Tibial artery (tissue), 4 donors: ENCODE measurements at regions not wholly inside any gene's neighbourhood (a gene's known extent, or its start where the extent isn't known, plus 50 kb on each side); places are given as distances from the start of the nearest gene placed in this dataset.

Source experiments
- DNase-seq, 2 donors: peaks; one replicate each; pipeline ENCODE4 v3.0.0-alpha.2; 2019
- H3K27ac ChIP-seq, 2 donors: fragments of 200-600 bp; sonication (generic) in 1 of 2; 1 replicate in 1 of 2; 2 replicates in 1 of 2; pipeline ENCODE4 v1.5.1; 2018 to 2019; ENCODE audit warnings: mild to moderate bottlenecking in 1 of 2
- H3K27me3 ChIP-seq, 2 donors: fragments of 200-600 bp; sonication (generic) in 1 of 2; one replicate each; pipeline versions ENCODE4 v1.5.1 to v1.6.0; 2016 to 2019
- H3K36me3 ChIP-seq, 3 donors: fragments of 200-600 bp; sonication (generic) in 2 of 3; one replicate each; pipeline ENCODE4 v1.5.1; 2016 to 2019; ENCODE audit warnings: mild to moderate bottlenecking in 2 of 3
- H3K4me1 ChIP-seq, 4 donors: fragments of 200-600 bp; sonication (generic) in 2 of 4; 1 replicate in 3 of 4; 2 replicates in 1 of 4; pipeline ENCODE4 v1.5.1; 2016 to 2019
- H3K4me3 ChIP-seq, 2 donors: fragments of 200-600 bp; sonication (generic) in 1 of 2; 1 replicate in 1 of 2; 2 replicates in 1 of 2; pipeline ENCODE4 v1.5.1; 2018 to 2019; ENCODE audit warnings: mild to moderate bottlenecking in 2 of 2
- H3K9me3 ChIP-seq, 3 donors: fragments of 200-600 bp; sonication (generic) in 1 of 3; one replicate each; pipeline ENCODE4 v1.5.1; 2016 to 2019
- intact Hi-C: fragments of 100-400 bp; cut with DNase I; formaldehyde crosslinking; loops from one replicate; pipeline ENCODE4 v1.15.0; 2023; ENCODE audit warnings: low total_unique reads
- TF ChIP-seq, protein P1 (sequence below), 2 experiments: fragments of 200-600 bp in 1 of 2; fragments of 450-650 bp in 1 of 2; IDR thresholded peaks; one replicate each; pipeline ENCODE4 v1.5.1; 2017 to 2019; ENCODE audit warnings: antibody characterized with exemption in 2 of 2, mild to moderate bottlenecking in 1 of 2, moderate library complexity in 1 of 2

DNA sequence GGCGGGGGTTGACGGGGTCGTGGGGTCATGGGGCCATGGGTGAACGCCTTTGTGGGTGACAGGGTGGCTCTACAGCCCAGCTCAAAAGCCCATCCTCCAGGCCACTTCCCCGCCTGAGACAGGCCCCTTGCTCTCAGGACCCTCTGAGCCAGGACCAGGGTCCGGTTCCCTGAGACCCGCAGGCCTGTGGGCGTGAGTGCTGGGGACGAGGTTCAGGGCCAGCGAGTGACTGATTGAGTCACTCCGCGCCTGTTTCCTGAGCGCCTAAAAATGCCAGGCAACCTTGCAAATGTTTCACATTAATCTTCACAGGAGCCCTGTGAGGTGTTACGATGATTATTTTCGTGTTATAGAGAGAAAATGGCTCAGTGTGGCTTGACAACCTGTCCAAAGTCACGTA lies 97.8 kb downstream of the ZNF674 start:
- intact Hi-C loops = no loop called here
- TF ChIP-seq, protein P1, sequence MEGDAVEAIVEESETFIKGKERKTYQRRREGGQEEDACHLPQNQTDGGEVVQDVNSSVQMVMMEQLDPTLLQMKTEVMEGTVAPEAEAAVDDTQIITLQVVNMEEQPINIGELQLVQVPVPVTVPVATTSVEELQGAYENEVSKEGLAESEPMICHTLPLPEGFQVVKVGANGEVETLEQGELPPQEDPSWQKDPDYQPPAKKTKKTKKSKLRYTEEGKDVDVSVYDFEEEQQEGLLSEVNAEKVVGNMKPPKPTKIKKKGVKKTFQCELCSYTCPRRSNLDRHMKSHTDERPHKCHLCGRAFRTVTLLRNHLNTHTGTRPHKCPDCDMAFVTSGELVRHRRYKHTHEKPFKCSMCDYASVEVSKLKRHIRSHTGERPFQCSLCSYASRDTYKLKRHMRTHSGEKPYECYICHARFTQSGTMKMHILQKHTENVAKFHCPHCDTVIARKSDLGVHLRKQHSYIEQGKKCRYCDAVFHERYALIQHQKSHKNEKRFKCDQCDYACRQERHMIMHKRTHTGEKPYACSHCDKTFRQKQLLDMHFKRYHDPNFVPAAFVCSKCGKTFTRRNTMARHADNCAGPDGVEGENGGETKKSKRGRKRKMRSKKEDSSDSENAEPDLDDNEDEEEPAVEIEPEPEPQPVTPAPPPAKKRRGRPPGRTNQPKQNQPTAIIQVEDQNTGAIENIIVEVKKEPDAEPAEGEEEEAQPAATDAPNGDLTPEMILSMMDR (IDR thresholded peaks at IDR 0.05) = no peak

DNA sequence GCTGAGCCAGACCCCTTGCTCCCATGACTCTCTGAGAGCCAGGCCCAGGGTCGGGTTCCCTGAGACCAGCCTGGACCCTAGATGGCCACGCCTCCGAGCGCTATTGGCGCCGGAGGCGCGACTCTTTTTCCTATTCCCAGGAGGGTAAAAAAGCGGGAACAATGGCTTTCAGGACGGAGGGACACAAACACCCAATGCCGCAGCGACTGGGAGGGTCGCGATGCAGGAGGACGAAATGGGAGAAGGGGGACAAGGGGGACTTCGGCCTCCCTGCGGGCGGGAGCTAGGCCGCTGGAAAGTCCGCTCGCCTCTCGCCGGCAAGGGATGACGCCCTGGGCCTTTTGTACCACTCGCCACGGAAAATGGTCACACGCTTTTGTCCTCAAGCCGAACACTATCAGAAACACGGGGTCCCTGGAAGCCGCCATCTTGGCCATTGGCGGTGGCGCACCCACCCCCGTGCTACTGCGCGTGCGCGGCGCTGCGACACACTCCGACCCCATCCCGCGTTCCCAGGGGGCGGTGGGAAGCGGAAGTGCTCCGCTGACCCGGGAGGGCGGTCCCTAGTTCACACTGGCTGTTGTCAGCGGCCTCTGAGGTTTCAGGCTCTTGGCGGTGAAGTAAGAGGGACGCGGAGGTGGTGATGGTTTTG lies 98.4 kb downstream of the ZNF674 start:
- Histone ChIP-seq H3K9me3 (no peaks in the 10 kb centered on the region), H3K27me3 (no peaks in the 10 kb centered on the region), H3K27ac (peak overlapping the region; percentile 87 to 91), H3K36me3 (peaks cover 8 to 10% (median 8%) of the 10 kb centered on the region in 3 donors), H3K4me3 (peak overlapping the region; percentile 70 to 72), H3K4me1 (peaks cover 0 to 14% (median 2%) of the 10 kb centered on the region in 4 donors)
- intact Hi-C loops = no loop called here
- TF ChIP-seq, protein P1 (IDR thresholded peaks at IDR 0.05) = no peak
- peak; percentile 83 to 92 for DNase-seq

More for the DNA sequence above, 97.8 kb downstream of the ZNF674 start:
- Histone ChIP-seq H3K27me3 (no peaks in the 10 kb centered on the region), H3K9me3 (no peaks in the 10 kb centered on the region), H3K27ac (peak overlapping the region; percentile 87 to 91), H3K4me1 (peaks cover 0 to 14% (median 2%) of the 10 kb centered on the region in 4 donors), H3K36me3 (peaks cover 8 to 11% (median 10%) of the 10 kb centered on the region in 3 donors), H3K4me3 (peak overlapping the region; percentile 70 to 72)
- no peak for DNase-seq

DNA sequence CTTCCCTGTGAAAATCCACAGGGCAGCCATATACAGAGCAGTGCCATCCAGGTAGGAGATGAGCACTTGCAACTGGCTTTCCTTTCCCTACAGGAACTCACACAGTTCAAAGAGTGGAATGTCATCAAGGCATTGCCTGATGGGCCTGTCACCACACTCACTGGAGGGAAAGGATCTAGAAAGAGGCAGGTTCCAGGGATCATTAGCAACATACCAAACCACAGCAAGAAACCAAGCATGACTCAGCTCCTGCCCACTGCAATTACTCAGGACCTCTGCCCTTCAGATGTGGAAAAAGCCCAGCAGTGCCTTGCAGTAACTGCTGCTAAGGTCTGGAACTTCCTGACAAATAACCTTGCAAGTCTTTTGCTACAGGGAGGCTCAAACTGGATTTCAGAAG lies 101.2 kb downstream of the ZNF674 start:
- no peak overlapping the region for H3K4me3 ChIP-seq
- TF ChIP-seq, protein P1 (IDR thresholded peaks at IDR 0.05) = no peak
- no peaks in the 10 kb centered on the region for H3K36me3 ChIP-seq
- H3K27ac ChIP-seq = no peak overlapping the region
- intact Hi-C loops = no loop called here
- peaks cover 0 to 14% (median 0%) of the 10 kb centered on the region in 4 donors for H3K4me1 ChIP-seq
- H3K9me3 ChIP-seq = no peaks in the 10 kb centered on the region
- H3K27me3 ChIP-seq = no peaks in the 10 kb centered on the region
- no peak for DNase-seq

DNA sequence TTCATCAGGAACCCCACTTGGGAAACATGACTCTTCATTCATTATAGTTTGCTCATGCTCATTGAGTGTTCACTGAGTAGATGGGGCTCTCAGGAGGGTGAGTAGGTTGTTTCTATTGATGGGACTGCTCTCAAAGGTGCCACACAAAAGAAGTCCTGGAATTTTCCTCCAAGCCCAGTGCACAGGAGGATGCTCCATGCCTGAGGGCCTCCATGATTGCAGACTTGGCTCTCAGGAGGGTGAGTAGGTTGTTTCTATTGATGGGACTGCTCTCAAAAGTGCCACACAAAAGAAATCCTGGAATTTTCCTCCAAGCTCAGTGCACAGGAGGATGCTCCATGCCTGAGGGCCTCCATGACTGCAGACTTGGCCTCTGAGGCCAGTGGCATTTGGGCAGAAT lies 108.5 kb downstream of the ZNF674 start:
- intact Hi-C loops = no loop called here
- Histone ChIP-seq H3K4me1 (no peaks in the 10 kb centered on the region), H3K36me3 (no peaks in the 10 kb centered on the region), H3K27me3 (no peaks in the 10 kb centered on the region), H3K9me3 (no peaks in the 10 kb centered on the region), H3K4me3 (no peak overlapping the region), H3K27ac (no peak overlapping the region)
- TF ChIP-seq, protein P1 (IDR thresholded peaks at IDR 0.05) = no peak
- DNase-seq = no peak

DNA sequence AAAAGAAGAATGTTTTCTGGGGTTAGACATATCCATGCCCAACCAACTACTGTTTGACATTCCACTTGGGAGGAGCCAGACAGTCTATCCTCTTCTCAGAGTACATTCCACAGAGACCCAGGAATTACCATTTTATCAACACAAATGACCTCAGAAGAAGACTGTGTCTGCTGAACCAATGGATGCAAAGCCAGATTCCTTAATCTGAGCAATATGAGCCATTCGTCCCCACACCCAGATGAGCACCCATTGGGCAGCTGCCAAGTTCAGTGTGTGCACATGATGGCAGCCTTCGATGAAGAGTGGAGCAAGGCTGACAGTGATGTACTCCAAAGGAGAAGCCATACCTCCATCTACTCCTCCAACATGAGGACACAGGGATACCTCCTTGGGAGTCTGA lies 111.3 kb downstream of the ZNF674 start:
- Histone ChIP-seq H3K9me3 (no peaks in the 10 kb centered on the region), H3K27ac (no peak overlapping the region), H3K27me3 (no peaks in the 10 kb centered on the region), H3K4me1 (no peaks in the 10 kb centered on the region), H3K4me3 (no peak overlapping the region), H3K36me3 (no peaks in the 10 kb centered on the region)
- intact Hi-C loops = no loop called here
- no peak for DNase-seq
- TF ChIP-seq, protein P1 (IDR thresholded peaks at IDR 0.05) = no peak
